ENCODE measurements at regions not wholly inside any gene's neighbourhood (a gene's known extent, or its start where the extent isn't known, plus 50 kb on each side); places are given as distances from the start of the nearest gene placed in this dataset.

DNA sequence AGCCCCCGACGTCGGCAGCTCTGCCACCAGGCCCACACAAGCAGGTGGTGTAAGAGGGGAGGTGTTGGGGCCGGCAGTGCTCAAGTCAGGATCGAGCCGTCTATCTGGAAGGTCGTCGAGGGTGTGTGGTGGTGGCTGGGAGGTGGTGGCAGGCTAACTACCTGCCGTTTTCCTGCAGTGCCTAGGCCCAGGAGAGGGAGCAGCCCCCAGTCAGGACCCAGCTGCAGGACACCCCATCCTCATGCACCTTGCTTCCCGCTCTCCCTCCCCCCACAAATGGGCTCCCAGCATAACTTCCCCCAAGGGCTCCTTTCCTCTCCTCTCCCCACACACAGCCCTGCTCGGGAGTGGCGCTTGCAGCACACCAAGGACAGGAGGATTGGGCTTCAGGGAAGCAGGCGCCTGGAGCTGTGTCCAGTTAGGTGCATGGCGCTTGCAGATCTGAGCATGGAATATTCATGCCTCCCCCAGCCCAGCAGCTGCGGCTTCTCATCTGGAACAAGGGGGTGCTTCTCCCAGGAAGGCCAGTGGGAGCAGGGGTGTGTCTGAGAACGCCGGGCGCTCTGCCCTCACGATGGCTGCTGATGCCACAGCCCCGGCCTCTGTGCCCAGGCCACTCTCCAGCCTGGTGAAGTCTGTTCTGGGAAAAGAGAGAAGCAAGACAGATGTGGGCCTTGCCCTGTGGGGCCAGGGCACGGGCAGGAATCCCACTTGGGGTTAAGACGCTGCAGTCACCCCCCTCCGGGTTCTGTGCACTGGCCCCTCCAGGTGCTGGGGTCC is 127.7 kb downstream of the IGLL1 start:
- TF ChIP-seq CTCF (IDR thresholded peaks at IDR 0.05): no peak
- no peak for TF ChIP-seq POLR2A (IDR thresholded peaks at IDR 0.05)

Data from lower leg skin (tissue), 3 donors.